GM21515 (cell line): ENCODE measurements at regions not wholly inside any gene's neighbourhood (a gene's known extent, or its start where the extent isn't known, plus 50 kb on each side); places are given as distances from the start of the nearest gene placed in this dataset.

Source experiments
- ATAC-seq: cut with Tn5 transposase; IDR thresholded peaks from one replicate; pipeline ENCODE4 v1.9.1; 2021; ENCODE audit not compliant: unreplicated experiment

DNA sequence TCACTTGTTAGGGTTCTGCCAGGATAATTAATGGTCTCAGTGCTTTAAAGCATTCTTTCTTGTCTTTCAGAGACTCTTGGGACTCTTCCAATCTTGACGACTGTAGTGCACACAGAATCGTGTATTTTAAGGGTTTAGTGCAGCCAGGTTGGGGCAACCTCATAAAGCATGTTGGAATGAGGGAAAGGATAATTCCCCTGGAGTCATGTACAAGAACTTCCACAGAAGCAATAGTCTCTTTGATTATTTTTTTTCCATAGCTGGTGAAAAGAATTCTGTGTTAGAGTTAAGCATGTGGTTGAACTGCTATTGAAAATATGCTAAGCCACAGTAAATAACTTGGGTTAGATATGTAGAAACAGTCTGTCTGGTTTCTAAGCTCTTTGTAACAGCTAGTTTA is 246.8 kb upstream of the DAAM1 start:
- ATAC-seq: no peak

DNA sequence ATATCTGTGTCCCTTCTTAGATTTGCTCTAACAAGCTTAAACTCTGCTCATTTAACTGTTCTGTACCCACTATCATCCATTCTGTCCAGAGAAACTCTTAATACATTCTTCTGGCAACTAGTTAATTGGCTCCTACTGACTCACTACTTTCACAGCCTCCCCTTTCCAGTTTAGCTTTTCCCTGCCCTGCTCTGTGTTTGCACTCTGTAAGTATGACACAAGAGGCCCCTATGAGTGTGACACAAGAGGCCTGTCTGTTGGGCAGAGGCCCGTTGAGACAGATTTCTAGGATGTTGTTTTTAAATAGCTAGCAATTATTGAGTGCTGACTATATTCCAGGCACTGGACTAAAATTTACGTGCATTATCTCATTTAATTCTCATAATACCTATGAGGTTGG is 246.0 kb upstream of the DAAM1 start:
- ATAC-seq: no peak

DNA sequence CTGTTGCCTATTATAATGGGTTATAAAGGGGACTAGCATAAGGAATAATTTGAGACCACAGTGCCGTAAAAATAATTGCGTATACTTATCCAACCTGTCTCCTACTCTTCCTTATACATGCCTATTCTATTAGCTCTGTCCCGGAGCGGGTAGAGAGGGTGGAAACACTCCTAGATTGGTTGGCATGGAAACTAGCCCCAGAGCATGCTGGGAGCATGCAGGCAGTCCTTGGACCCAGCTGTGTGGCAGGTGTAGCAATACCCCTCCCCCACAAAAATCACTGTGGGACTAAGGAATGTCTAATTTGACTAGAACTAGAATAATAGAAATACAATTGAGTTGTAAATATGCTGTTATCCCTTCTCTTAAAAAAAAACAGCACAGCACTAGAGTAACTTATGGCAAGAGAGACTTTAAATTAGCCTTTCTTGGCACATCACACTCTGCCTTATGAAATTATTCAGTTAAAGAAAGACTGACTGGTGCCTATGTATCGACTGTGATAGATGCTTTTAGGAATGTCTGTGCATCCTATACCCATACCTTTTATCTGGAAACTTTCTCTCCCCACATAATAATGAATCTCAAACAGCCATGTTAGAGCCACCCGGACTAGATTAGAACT is 244.0 kb upstream of the DAAM1 start:
- no peak for ATAC-seq

DNA sequence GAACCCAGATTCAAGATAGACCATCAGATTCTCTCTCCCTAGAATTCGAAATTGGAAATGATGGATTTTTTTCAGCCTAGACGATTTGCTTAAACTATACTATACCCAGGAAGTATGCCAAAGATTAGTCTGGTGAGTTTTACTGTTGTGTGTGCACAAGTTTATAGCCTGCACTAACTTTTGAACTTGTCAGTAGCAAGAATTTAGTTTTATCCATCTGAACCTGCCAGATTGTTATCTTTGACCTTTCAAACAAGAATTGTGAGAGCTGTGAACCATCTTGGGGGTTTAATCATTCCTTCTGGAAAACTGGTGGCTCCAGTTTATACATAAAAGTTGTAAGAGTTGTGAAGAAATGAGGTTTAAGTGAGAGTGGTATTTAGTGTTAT is 243.5 kb upstream of the DAAM1 start:
- ATAC-seq: no peak

DNA sequence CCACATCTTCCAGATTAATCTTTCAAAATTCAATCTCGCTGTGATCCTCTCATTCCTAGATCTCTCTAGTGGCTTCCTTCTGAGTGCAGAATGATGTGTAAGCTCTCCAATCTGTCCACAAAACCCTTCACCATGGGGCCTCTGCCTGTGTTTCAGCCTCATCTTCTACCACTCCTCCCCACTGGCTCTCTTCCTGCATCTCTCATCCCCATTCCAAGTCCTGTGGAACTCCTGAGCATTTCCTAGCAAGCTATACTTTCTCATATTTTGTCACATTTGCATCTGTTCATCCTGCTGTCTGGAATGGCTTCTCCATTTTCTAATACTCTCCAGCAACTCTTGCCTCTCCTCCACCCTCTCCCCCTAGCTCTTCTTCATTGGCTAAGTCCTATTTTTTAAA is 242.0 kb upstream of the DAAM1 start:
- ATAC-seq: no peak

DNA sequence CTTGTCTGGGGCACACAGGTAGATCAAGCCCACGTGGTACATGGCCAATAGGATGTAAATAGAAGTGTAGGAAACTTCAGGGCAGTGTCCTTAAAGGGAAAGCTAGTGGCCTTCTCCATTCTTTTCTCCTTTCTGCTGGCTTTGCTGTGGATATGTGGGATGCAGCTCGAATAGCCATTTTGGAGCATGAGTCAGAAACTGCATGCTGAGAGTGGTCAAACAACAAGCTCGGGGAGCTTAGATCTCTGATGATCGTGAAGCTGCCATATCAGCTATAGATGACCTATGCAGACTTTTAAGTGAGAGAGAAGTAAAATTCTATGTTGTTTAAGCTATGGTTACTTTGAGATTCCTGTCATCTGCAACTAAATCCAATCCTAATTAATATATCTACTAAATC is 241.3 kb upstream of the DAAM1 start:
- no peak for ATAC-seq

DNA sequence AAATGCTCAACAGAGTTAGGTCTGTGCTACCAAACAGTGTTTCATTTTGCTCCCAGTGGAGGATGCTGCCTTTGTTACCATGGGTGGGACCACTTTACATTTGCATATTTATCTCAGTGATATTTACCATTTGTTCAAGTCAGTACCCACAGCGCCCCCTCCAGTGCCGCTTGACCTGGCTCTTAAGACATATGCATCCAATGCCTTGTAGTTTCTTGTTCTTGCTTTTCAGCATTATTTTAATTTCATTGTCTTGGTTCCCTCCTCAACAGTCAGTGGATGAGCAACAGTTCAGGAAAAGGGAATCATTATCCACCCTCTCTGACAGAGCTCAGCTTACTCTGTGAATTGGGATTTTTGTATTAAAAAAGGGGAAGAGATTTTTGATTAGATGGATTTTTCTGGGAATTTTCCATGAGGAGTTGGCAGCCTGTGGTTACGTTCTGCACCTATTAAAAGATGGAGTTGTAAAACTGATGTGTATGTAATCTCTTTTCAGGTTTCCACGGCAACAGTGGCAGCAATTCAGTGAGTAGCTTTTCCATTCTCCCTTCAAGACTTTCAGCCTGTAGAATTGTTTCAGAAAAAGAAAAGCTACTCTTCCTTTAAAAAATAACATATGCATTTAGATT is 240.5 kb upstream of the DAAM1 start:
- no peak for ATAC-seq

DNA sequence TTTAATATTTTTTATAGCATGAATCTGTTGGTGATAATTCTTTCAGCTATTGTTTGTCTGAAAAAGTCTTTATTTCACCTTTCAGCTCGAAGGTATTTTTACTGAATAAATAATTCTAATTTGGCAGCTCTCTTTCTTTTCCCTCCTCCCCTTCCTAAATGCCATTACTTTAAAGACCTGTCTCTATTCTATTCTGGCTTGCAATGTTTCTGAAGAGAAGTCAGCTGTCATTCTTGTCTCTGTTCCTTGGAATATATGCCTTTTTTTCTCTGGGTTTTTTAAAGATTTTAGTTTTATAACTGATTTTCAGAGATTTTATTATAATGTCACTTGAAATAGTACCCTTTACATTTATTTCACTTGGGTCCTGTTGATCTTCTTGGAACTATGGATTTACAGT is 237.9 kb upstream of the DAAM1 start:
- ATAC-seq: no peak

DNA sequence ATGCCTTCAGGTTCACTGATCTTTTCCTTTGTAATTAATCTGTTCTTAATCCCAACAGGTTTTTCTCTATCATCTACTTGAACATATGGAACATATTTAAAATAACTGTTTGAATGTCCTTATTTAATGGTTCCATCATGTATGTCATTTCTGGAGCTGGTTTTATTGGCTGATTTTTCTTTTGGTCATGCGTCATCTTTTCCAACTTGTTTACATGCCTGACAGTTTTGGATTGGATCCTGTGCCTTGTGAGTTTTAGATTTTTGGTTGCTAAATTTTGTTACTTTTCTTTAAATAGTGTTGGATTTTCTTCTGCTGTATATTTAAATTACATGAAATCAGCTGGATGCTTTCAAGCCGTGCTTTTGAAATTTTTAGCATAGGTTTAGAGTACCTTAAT is 237.3 kb upstream of the DAAM1 start:
- no peak for ATAC-seq

DNA sequence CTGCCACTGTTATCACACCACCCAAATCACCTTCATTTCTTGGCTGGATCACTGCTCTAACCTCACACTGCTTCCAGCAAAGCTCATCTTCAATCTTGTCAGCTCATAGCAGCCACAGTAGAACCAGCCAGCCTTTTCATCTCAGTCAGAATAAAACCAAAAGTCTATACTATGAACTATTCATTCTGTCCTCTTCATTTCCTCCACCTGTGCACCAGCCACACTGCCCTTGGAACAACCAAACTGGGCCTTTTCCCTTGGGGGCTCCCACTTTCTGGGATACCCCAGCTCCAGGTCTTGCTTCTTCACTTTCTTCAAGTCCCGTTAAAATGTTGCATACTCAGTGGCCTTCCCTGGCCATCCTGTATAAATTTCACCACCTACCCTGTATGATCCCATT is 234.4 kb upstream of the DAAM1 start:
- ATAC-seq: peak; percentile 51

DNA sequence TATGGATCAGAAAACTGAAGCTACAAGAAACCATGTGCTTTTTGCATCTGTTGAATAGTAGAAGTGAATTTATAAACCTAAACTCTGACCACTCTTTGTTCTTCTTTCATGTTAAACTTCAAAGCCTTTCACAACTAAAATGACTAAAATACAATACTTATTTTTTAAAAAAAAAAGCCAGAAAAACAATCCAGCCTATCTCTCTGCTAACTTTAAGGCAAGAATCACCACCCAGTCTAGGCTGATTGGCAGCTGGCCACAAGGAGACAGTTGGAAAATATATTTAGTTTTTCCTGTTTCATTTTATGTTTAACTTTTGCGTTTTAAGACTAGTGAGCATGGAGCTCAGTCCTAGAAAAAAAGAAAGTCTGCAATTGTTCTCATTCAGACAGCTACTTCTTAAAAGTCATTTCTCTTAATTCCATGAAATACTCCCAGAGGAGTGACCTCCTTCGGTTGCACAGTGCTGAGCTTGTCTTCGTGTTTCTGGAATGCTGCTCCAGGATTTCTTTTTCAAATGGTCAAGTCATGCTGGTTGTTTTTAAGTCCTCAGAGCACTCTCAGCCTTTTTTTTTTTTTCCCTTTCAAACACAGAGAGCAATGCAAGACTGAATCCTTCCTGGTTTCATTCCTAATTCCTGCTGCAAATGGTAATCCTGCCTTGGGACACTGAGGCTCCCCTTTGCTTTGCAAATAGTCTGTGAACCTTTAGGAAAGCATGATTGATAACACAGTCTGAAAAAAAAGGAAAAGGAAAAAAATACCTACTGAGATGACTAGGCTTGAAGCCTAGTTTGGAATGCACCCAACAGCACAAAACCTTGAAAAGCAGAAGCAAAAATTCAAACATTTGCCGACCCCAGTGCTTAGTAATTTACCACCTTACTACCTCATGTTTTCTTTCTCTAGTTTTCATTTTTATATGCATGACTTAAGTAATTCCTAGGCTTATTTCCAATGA is 233.3 kb upstream of the DAAM1 start:
- ATAC-seq: no peak

DNA sequence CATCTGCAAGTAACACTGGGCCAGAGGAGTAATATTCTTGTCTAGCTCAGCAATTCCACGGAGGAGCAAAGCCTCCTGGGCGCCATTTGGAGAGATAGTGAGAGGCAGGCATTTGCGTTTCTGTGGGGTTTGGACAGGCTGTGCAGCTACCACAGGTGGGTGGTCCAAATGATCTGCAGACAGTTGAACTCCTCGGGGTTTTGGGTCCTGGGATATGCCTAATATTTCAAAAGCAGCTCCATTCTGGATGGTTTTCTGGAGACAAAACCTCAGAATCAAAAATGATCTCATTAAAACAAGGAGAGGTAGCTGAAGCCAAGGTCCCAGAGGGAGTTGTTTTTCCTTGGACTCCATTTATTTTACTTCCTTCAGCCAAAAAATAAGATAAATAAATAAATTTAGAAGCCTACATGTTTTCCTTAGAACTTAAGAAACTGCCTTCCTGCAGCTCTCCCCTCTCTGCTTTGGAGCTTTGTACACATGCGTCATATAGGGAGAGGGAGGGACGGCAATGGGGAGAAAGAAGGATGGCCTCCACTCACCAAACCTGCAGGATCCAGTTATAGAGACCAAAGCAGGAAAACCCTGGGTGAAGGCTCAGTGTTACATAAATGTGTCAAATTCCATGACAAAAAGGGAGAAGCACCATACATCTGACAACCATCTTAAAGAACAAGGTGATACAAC is 227.3 kb upstream of the DAAM1 start:
- ATAC-seq: no peak

DNA sequence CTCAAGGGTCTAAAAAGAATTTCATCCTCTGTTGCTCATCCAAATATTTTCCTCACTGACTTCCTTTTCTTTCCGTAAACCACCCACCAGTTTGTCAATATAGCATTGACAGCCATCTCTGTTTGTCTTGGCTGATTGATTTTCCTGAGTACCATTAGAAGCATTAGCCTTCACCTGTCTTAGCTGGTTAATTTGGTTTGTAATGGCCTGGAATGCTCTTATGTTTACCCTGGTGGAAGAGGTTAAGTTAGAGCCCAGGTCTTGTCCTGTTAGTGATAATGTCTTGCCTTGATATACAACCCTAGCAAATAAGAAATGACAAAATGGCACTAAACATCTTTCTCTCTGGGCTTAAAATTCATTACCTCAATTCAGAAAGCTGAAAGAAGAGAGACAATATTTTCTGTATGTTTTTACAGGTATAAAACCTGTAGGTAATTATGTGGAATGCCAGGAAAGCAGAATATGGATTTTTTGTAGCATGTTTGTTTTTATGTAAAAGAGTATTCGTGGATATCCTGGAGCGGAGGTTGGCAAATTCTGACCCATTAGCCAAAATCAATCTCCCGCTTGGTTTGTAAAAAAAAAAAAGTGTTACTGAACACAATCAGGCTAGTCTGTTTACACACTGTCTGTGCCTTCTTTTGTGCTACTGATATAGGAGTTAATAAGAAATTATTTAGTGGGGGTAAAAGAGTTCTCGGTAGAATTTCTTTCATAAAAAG is 224.4 kb upstream of the DAAM1 start:
- no peak for ATAC-seq

DNA sequence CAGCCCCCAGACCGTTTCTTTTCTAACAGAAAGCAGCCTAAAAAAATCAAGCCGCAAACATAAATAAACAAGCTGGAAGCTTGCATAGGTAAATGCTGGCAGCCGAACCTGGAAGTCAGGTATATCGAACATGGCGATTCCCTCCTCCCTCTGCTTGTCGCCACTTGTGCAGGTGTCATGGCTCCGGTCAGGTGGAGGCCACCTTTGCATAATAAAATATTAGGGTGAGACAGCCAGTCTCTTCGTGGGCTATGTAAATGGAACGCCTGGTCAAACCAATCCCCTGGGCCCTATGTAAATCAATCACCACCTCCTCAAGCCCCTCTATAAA is 223.9 kb upstream of the DAAM1 start:
- no peak for ATAC-seq

DNA sequence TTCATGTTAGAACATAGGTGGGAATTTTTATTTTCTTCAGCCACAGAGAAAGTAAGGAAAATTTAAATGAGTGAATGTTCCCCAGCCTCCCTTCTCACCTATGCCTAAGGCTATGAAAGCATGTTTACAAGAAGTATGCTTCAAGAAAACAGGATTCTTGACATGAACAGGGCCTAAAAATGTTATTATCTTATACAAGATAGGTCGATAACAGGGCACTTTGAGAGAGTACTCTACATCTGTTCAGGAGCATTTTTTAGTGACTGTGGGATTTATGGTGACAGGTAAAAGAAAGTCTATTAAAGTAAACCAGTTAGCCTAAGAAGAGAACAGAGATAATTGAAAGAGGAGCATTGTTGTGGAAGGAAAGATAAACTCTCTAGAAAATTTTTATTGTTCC is 222.9 kb upstream of the DAAM1 start:
- ATAC-seq: no peak

DNA sequence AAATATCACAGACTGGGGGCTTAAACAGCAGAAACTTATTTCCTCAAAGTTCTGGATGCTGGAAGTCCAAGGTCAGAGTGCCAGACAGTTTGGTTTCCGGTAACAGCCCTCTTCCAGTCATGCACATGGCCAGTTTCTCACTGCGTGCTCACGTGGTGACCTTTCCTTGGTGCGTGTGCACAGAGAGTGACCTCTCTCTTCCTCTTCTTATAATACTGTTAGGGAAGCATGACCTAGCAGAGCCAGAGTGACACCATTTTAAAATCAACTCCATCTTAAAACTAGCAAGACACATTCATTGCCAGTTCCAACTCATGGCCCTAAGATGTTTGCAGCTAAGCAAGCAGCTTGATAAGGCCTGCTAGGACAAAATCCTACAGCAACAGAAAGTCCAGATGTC is 221.5 kb upstream of the DAAM1 start:
- ATAC-seq: no peak

DNA sequence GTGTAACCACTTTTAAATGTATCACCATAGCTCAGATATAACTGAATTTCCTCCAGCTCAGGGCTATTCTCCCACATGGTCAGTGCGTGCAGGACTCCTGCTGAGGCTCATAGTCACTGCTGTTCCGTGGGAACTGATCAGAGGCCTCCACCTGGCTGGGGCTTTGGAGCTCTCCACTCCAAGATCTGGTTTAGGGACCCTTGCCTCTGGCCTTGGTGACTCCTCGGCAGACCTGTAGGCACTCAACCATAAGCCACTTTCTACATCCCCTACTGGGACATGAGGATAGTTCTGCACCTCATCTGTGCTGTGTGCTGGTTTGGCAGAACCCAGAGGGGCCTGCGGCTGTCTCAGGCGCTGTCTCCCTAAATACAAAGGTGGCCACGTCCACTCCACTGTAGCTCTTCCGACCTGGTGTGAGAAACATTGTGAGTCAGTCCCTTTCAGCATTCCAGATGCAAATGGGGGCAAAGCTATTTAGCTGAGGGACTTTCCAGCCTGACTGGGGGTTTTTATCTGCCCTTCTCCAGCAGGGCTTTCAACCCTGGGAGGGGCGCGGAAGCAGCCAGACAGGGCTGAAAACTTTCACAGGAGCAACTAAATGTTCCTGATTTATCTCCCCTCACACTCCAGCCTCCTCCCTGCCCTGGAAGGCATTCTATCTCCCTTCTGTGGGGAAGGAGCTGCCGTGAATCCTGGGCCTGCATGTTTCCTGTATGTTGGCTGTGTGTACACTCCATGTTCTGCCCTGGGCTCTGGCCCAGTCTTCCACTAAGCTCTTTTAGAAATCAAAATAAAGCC is 218.3 kb upstream of the DAAM1 start:
- no peak for ATAC-seq

DNA sequence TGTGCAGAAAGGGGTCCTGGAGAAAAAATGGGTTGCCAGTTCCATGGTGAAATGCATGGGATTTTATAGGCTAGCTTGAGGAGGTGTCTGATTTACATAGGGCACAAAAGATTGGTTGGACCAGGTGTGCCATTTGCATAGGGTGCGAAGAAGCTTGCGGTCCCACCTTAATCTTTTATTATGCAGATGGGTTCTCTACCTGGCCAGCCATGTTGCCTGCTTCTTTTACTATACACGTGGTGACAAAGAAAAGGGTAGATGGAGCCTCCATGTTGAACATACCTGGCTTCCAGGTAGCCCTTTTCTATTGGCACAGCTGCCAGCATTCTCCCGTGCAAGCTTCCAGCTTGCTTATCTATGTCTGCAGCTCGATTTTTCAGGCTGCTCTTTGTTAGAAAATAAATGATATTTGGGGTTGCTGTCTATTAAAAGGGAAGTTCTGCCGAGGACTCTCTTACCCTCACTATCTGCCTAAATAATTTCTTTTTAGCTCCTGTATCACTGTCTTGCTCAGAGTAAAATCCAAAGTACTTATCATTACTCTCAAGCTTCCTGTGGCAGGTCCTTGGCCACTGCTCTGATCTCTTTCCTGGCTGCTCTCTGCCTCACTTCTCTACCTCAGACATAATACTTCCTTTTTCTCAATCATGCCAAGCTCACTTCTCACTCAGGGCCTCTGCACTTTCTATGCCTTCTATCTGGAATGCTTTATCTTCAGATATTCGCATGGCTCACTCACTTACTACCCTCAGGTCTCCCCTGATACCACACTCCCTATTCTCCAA is 216.0 kb upstream of the DAAM1 start:
- no peak for ATAC-seq

DNA sequence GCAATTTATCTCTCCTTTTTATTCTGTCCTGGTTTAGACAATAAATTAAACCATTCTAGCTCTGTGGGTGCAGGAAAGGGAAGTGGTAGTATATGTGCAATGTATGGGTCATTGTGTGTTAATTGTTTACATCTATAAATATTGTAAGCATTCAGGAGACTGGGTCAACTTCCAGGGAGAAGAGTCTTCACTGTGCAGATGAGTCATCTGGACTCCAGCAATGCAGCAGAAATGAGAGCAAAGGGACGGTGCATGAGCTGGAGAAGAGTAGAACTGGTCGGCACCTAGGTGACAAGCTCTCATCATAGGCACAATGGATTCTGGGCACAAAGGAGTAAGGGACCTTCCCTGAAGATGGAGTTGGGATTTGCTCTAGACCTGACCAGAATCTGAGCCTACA is 211.1 kb upstream of the DAAM1 start:
- ATAC-seq: no peak
